Stimulated activated CD4-positive, alpha-beta T cell treated with anti-CD3 and anti-CD28 coated beads, Interleukin-15, amount 100 ng/mL, for 48 hours (primary cell): ENCODE measurements at regions not wholly inside any gene's neighbourhood (a gene's known extent, or its start where the extent isn't known, plus 50 kb on each side); places are given as distances from the start of the nearest gene placed in this dataset.
"Not testable (repeated sequence)": the region's sequence is repeated elsewhere in the genome, so short reads cannot be mapped to it uniquely, and the experiment has no call there.

ENCODE experiments used
- DNase-seq, 2 donors: peaks; one replicate each; pipeline ENCODE4 v3.0.0-alpha.2; 2020; ENCODE audit warnings: low read depth in 2 of 2

GRCh38 chr2:192660555-192660954 lies 465.8 kb upstream of the TMEFF2 start:
- not testable (repeated sequence) for DNase-seq

GRCh38 chr2:192657362-192657761 lies 462.6 kb upstream of the TMEFF2 start:
- no peak for DNase-seq

- no peak for DNase-seq
Measured at GRCh38 chr2:192655916-192656315, 461.2 kb upstream of the TMEFF2 start.

GRCh38 chr2:192645811-192646598 lies 451.3 kb upstream of the TMEFF2 start:
- no peak for DNase-seq

- no peak for DNase-seq
Measured at GRCh38 chr2:192634557-192634956, 439.8 kb upstream of the TMEFF2 start.

- DNase-seq: no peak
Measured at GRCh38 chr2:192628017-192628416, 433.3 kb upstream of the TMEFF2 start.

- DNase-seq: no peak
Measured at GRCh38 chr2:192615105-192615504, 420.4 kb upstream of the TMEFF2 start.

GRCh38 chr2:192604295-192604694 lies 409.6 kb upstream of the TMEFF2 start:
- no peak for DNase-seq

GRCh38 chr2:192598649-192599048 lies 403.9 kb upstream of the TMEFF2 start:
- DNase-seq: not testable (repeated sequence)

- no peak for DNase-seq
Measured at GRCh38 chr2:192593561-192593960, 398.8 kb upstream of the TMEFF2 start.

- no peak for DNase-seq
Measured at GRCh38 chr2:192591617-192592016, 396.9 kb upstream of the TMEFF2 start.

- no peak for DNase-seq
Measured at GRCh38 chr2:192585418-192585817, 390.7 kb upstream of the TMEFF2 start.

GRCh38 chr2:192584976-192585375 lies 390.2 kb upstream of the TMEFF2 start:
- no peak for DNase-seq

GRCh38 chr2:192579965-192580700 lies 385.4 kb upstream of the TMEFF2 start:
- DNase-seq: no peak

GRCh38 chr2:192578780-192579179 lies 384.0 kb upstream of the TMEFF2 start:
- DNase-seq: no peak

GRCh38 chr2:192577706-192578105 lies 383.0 kb upstream of the TMEFF2 start:
- no peak for DNase-seq

GRCh38 chr2:192574552-192574951 lies 379.8 kb upstream of the TMEFF2 start:
- no peak for DNase-seq

- DNase-seq: no peak
Measured at GRCh38 chr2:192571636-192572035, 376.9 kb upstream of the TMEFF2 start.

GRCh38 chr2:192570788-192571187 lies 376.1 kb upstream of the TMEFF2 start:
- no peak for DNase-seq

GRCh38 chr2:192566863-192567262 lies 372.1 kb upstream of the TMEFF2 start:
- no peak for DNase-seq

GRCh38 chr2:192560326-192560725 lies 365.6 kb upstream of the TMEFF2 start:
- DNase-seq: no peak

- no peak for DNase-seq
Measured at GRCh38 chr2:192559587-192559986, 364.9 kb upstream of the TMEFF2 start.

GRCh38 chr2:192558637-192559036 lies 363.9 kb upstream of the TMEFF2 start:
- no peak for DNase-seq
